HG03135 (cell line): ENCODE measurements at regions not wholly inside any gene's neighbourhood (a gene's known extent, or its start where the extent isn't known, plus 50 kb on each side); places are given as distances from the start of the nearest gene placed in this dataset.
A peak's percentile ranks its signal among the peaks of the same experiment; 100 is the strongest.

Source experiments
- ATAC-seq: cut with Tn5 transposase; IDR thresholded peaks from one replicate; pipeline ENCODE4 v1.9.1; 2021; ENCODE audit warnings: mild to moderate bottlenecking, moderate library complexity; ENCODE audit not compliant: unreplicated experiment

- no peak for ATAC-seq
Measured at GRCh38 chr14:82511399-82511798, 977.7 kb upstream of the SEL1L start.

- ATAC-seq: no peak
Measured at GRCh38 chr14:82520765-82521164, 987.1 kb upstream of the SEL1L start.

- ATAC-seq: no peak
Measured at GRCh38 chr14:82521191-82521590, 987.5 kb upstream of the SEL1L start.

- ATAC-seq: no peak
Measured at GRCh38 chr14:82528016-82528415, 994.4 kb upstream of the SEL1L start.

GRCh38 chr14:82533351-82533750, 999.7 kb upstream of the SEL1L start:
- ATAC-seq: no peak

GRCh38 chr14:82536566-82536965, 1002.9 kb upstream of the SEL1L start:
- no peak for ATAC-seq

- no peak for ATAC-seq
Measured at GRCh38 chr14:82537831-82538230, 1004.2 kb upstream of the SEL1L start.

- ATAC-seq: no peak
Measured at GRCh38 chr14:82546401-82546800, 1012.7 kb upstream of the SEL1L start.

GRCh38 chr14:82549306-82549990, 1015.8 kb upstream of the SEL1L start:
- no peak for ATAC-seq

GRCh38 chr14:82562881-82563280, 1029.2 kb upstream of the SEL1L start:
- no peak for ATAC-seq

GRCh38 chr14:82565825-82566224, 1032.2 kb upstream of the SEL1L start:
- ATAC-seq: no peak

GRCh38 chr14:82587226-82587625, 1053.6 kb upstream of the SEL1L start:
- ATAC-seq: no peak

- no peak for ATAC-seq
Measured at GRCh38 chr14:82595466-82595865, 1061.8 kb upstream of the SEL1L start.

GRCh38 chr14:82602794-82603193, 1069.1 kb upstream of the SEL1L start:
- no peak for ATAC-seq

GRCh38 chr14:82604819-82605218, 1071.2 kb upstream of the SEL1L start:
- ATAC-seq: no peak

- ATAC-seq: no peak
Measured at GRCh38 chr14:82621881-82622450, 1088.3 kb upstream of the SEL1L start.

GRCh38 chr14:82626156-82627066, 1092.8 kb upstream of the SEL1L start:
- no peak for ATAC-seq

GRCh38 chr14:82635915-82636314, 1102.3 kb upstream of the SEL1L start:
- no peak for ATAC-seq

GRCh38 chr14:82636426-82636825, 1102.8 kb upstream of the SEL1L start:
- no peak for ATAC-seq

GRCh38 chr14:82641050-82641540, 1107.4 kb upstream of the SEL1L start:
- no peak for ATAC-seq

- peak; percentile 68 for ATAC-seq
Measured at GRCh38 chr14:82642425-82642824, 1108.8 kb upstream of the SEL1L start.
